ENCODE measurements at regions not wholly inside any gene's neighbourhood (a gene's known extent, or its start where the extent isn't known, plus 50 kb on each side); places are given as distances from the start of the nearest gene placed in this dataset.

GRCh38 chr18:60049172-60049571 is 149.4 kb downstream of the PMAIP1 start:
- no peak for TF ChIP-seq POLR2A (IDR thresholded peaks at IDR 0.05)
- no peak for TF ChIP-seq CTCF (IDR thresholded peaks at IDR 0.05)
- TF ChIP-seq POLR2AphosphoS5 (IDR thresholded peaks at IDR 0.05), result no peak

Measured in breast epithelium (tissue), 3 donors.